H1 (cell line): ENCODE measurements at regions not wholly inside any gene's neighbourhood (a gene's known extent, or its start where the extent isn't known, plus 50 kb on each side); places are given as distances from the start of the nearest gene placed in this dataset.

Experiments
- CTCF ChIA-PET: fragments of 300-600 bp; sonication (Branson Sonifier 250); formaldehyde crosslinking; loops from one replicate; lab custom pipeline; 2021; ENCODE audit not compliant: partially characterized antibody; lab: Charles Lee
- POLR2A ChIA-PET: fragments of 300-600 bp; sonication (Branson Sonifier 250); formaldehyde crosslinking; loops from one replicate; lab custom pipeline; 2021; ENCODE audit warnings: inconsistent platforms; ENCODE audit not compliant: partially characterized antibody; lab: Charles Lee
- DNase-seq, 2 experiments: peaks; one replicate each; pipeline versions ENCODE4 v3.0.0 to v3.0.0-alpha.2; 2010 to 2022; ENCODE audit warnings: low spot score in 2 of 2, low read depth in 1 of 2, mixed read lengths in 1 of 2
- FAIRE-seq: peaks from 2 replicates; lab custom pipeline; 2011; peaks lifted over from hg19 to GRCh38; lab: Jason Lieb, UNC
- H2AFZ ChIP-seq: 2 replicates; pipeline ENCODE4 v1.8.1; 2012; ENCODE audit warnings: low read length, inconsistent platforms
- H2AK5ac ChIP-seq: 2 replicates; pipeline ENCODE4 v1.6.1; 2013; ENCODE audit warnings: low read depth, low read length
- H2BK120ac ChIP-seq: replicated peaks from 2 replicates; pipeline ENCODE3; 2013; ENCODE audit warnings: low read depth, low read length, inconsistent platforms
- H2BK12ac ChIP-seq: 2 replicates; pipeline ENCODE4 v1.6.1; 2013; ENCODE audit warnings: low read depth, low read length
- H2BK15ac ChIP-seq: 2 replicates; pipeline ENCODE4 v1.6.1; 2013; ENCODE audit warnings: low read length
- H2BK20ac ChIP-seq: 2 replicates; pipeline ENCODE4 v1.6.1; 2013; ENCODE audit warnings: low read length
- H2BK5ac ChIP-seq: 2 replicates; pipeline ENCODE4 v1.6.1; 2013; ENCODE audit warnings: low read depth, low read length
- H3K14ac ChIP-seq: 2 replicates; pipeline ENCODE4 v1.6.1; 2013; ENCODE audit warnings: inconsistent platforms; ENCODE audit not compliant: insufficient read length
- H3K18ac ChIP-seq: 2 replicates; pipeline ENCODE4 v1.6.1; 2013; ENCODE audit warnings: low read length; ENCODE audit errors: extremely low read depth
- H3K23ac ChIP-seq: 2 replicates; pipeline ENCODE4 v1.6.1; 2013; ENCODE audit warnings: inconsistent platforms; ENCODE audit not compliant: insufficient read length
- H3K23me2 ChIP-seq: 2 replicates; pipeline ENCODE4 v1.6.1; 2013; ENCODE audit warnings: low read depth, low read length
- H3K27ac ChIP-seq: 2 replicates; pipeline ENCODE4 v1.6.1; 2011; ENCODE audit warnings: low read depth, low read length, inconsistent platforms
- H3K27me3 ChIP-seq, 4 experiments: replicated peaks in 1 of 4; 1 replicate in 1 of 4; 2 replicates in 3 of 4; pipeline versions ENCODE4 v1.6.1 to v1.8.1; 2011 to 2013; ENCODE audit warnings: low read length in 3 of 4, mild to moderate bottlenecking in 3 of 4, inconsistent platforms in 2 of 4, mixed read lengths in 2 of 4, moderate library complexity in 1 of 4; ENCODE audit not compliant: control insufficient read depth in 3 of 4, insufficient read depth in 3 of 4; ENCODE audit errors: extremely low read depth in 1 of 4
- H3K36me3 ChIP-seq, 4 experiments: 2 replicates each; pipeline versions ENCODE4 v1.6.1 to v1.8.1; 2011 to 2013; ENCODE audit warnings: mild to moderate bottlenecking in 4 of 4, low read length in 3 of 4, moderate library complexity in 2 of 4, control low read depth in 1 of 4, inconsistent platforms in 1 of 4; ENCODE audit not compliant: insufficient read depth in 4 of 4, control insufficient read depth in 2 of 4
- H3K4ac ChIP-seq: replicated peaks from 2 replicates; pipeline ENCODE3; 2013; ENCODE audit warnings: low read length, low read depth, mixed read lengths, inconsistent platforms; ENCODE audit not compliant: insufficient read length
- H3K4me1 ChIP-seq, 4 experiments: replicated peaks in 1 of 4; 1 replicate in 1 of 4; 2 replicates in 3 of 4; pipeline versions ENCODE4 v1.6.1 to v1.8.1; 2011 to 2013; ENCODE audit warnings: low read length in 3 of 4, inconsistent platforms in 2 of 4, mixed read lengths in 1 of 4; ENCODE audit not compliant: insufficient read depth in 4 of 4, control insufficient read depth in 3 of 4
- H3K4me2 ChIP-seq, 2 experiments: 2 replicates each; pipeline versions ENCODE4 v1.6.1 to v1.8.1; 2011 to 2013; ENCODE audit warnings: low read depth in 2 of 2, low read length in 2 of 2, control low read depth in 1 of 2, inconsistent platforms in 1 of 2, mild to moderate bottlenecking in 1 of 2; ENCODE audit not compliant: insufficient read depth in 1 of 2
- H3K4me3 ChIP-seq, 4 experiments: fragments of 200-600, 300-600 bp in 1 of 4; sonication (generic), shearing (Covaris generic), sonication (Bioruptor Twin) in 1 of 4; 2 replicates each; pipeline versions ENCODE4 v1.5.1 to v1.8.1; 2011 to 2016; ENCODE audit warnings: low read length in 4 of 4, low read depth in 3 of 4, control low read depth in 2 of 4, inconsistent platforms in 2 of 4, mild to moderate bottlenecking in 2 of 4, mixed read lengths in 1 of 4, moderate library complexity in 1 of 4; ENCODE audit not compliant: insufficient read depth in 2 of 4; ENCODE audit errors: extremely low read depth in 1 of 4
- H3K56ac ChIP-seq: replicated peaks from 2 replicates; pipeline ENCODE3; 2013; ENCODE audit warnings: low read depth, mild to moderate bottlenecking, mixed read lengths, low read length, inconsistent platforms; ENCODE audit not compliant: insufficient read length
- H3K79me1 ChIP-seq: 2 replicates; pipeline ENCODE4 v1.6.1; 2013; ENCODE audit warnings: low read depth, low read length, control low read depth
- H3K79me2 ChIP-seq, 2 experiments: 2 replicates each; pipeline versions ENCODE4 v1.6.1 to v1.8.1; 2012 to 2013; ENCODE audit warnings: low read length in 2 of 2, mild to moderate bottlenecking in 2 of 2, inconsistent platforms in 1 of 2; ENCODE audit not compliant: insufficient read depth in 2 of 2, control insufficient read depth in 1 of 2
- H3K9ac ChIP-seq, 4 experiments: replicated peaks in 1 of 4; 1 replicate in 1 of 4; 2 replicates in 3 of 4; pipeline versions ENCODE4 v1.6.1 to v1.8.1; 2011 to 2013; ENCODE audit warnings: low read depth in 3 of 4, low read length in 3 of 4, control low read depth in 2 of 4, mild to moderate bottlenecking in 2 of 4, moderate library complexity in 2 of 4, inconsistent platforms in 1 of 4; ENCODE audit errors: extremely low read depth in 1 of 4
- H3K9me3 ChIP-seq, 2 experiments: 2 replicates each; pipeline versions ENCODE4 v1.6.1 to v1.8.1; 2012 to 2013; ENCODE audit warnings: mild to moderate bottlenecking in 2 of 2, moderate library complexity in 2 of 2, control low read depth in 1 of 2, inconsistent platforms in 1 of 2, low read depth in 1 of 2, low read length in 1 of 2, mixed read lengths in 1 of 2; ENCODE audit not compliant: insufficient read depth in 2 of 2
- H4K20me1 ChIP-seq, 2 experiments: replicated peaks in 1 of 2; 2 replicates each; pipeline versions ENCODE3 to v1.8.1; 2011 to 2013; ENCODE audit warnings: inconsistent platforms in 2 of 2, low read length in 2 of 2, mild to moderate bottlenecking in 1 of 2; ENCODE audit not compliant: insufficient read depth in 2 of 2, control insufficient read depth in 1 of 2
- H4K5ac ChIP-seq: 2 replicates; pipeline ENCODE4 v1.6.1; 2013; ENCODE audit warnings: low read length, low read depth, mixed read lengths, inconsistent platforms; ENCODE audit not compliant: insufficient read length
- H4K8ac ChIP-seq: 2 replicates; pipeline ENCODE4 v1.8.0; 2013; ENCODE audit warnings: mild to moderate bottlenecking, moderate library complexity, low read length, inconsistent platforms; ENCODE audit not compliant: insufficient read depth; ENCODE audit errors: extremely low read depth
- H4K91ac ChIP-seq: replicated peaks from 2 replicates; pipeline ENCODE3; 2013; ENCODE audit warnings: low read length, mixed read lengths, inconsistent platforms; ENCODE audit not compliant: insufficient read length
- ASH2L ChIP-seq: fragments of 200-600, 300-600 bp; sonication (generic); IDR thresholded peaks from one replicate; pipeline ENCODE4 v1.7.1; 2017; ENCODE audit warnings: low read length
- ATF2 ChIP-seq: IDR thresholded peaks from 2 replicates; pipeline ENCODE4 v1.6.1; 2012; ENCODE audit warnings: low read length, inconsistent platforms
- ATF3 ChIP-seq: IDR thresholded peaks from 2 replicates; pipeline ENCODE4 v1.6.1; 2011; ENCODE audit warnings: low read depth, mild to moderate bottlenecking, low read length; ENCODE audit not compliant: insufficient read depth
- BCL11A ChIP-seq, 2 experiments: IDR thresholded peaks; one replicate each; pipeline ENCODE4 v1.6.1; 2011; ENCODE audit warnings: low read depth in 2 of 2, low read length in 2 of 2, mild to moderate bottlenecking in 2 of 2
- CREB1 ChIP-seq: IDR thresholded peaks from 2 replicates; pipeline ENCODE4 v1.6.1; 2012; ENCODE audit warnings: inconsistent platforms
- CTBP2 ChIP-seq: IDR thresholded peaks from 2 replicates; pipeline ENCODE4 v1.7.0; 2011; ENCODE audit warnings: borderline replicate concordance, mild to moderate bottlenecking, moderate library complexity, mixed read lengths, low read length; ENCODE audit not compliant: insufficient read depth, insufficient read length
- EP300 ChIP-seq, 2 experiments: IDR thresholded peaks; 1 replicate in 1 of 2; 2 replicates in 1 of 2; pipeline ENCODE4 v1.6.1; 2011 to 2012; ENCODE audit warnings: low read depth in 2 of 2, low read length in 2 of 2, mild to moderate bottlenecking in 2 of 2, borderline replicate concordance in 1 of 2, inconsistent platforms in 1 of 2, moderate library complexity in 1 of 2
- FOSL1 ChIP-seq: IDR thresholded peaks from 2 replicates; pipeline ENCODE4 v1.6.1; 2011; ENCODE audit warnings: mild to moderate bottlenecking, low read depth, low read length, moderate library complexity; ENCODE audit not compliant: insufficient read depth
- NANOG ChIP-seq: IDR thresholded peaks from 2 replicates; pipeline ENCODE4 v1.6.1; 2011; ENCODE audit warnings: low read length, low read depth, mild to moderate bottlenecking, inconsistent platforms; ENCODE audit not compliant: insufficient read depth, poor library complexity, severe bottlenecking
- WGBS, 2 experiments: shearing (Covaris generic) in 1 of 2; methylation state at CpG; one replicate each; pipeline versions ENCODE4 v1.1.6 to v1.1.7; 2013 to 2015; ENCODE audit warnings: low lambda C conversion rate in 2 of 2, mixed read lengths in 2 of 2, inconsistent platforms in 1 of 2, low coverage in 1 of 2, missing lambda C conversion rate in 1 of 2; ENCODE audit not compliant: insufficient replicate concordance in 2 of 2, insufficient coverage in 1 of 2, insufficient read length in 1 of 2; ENCODE audit errors: extremely low coverage in 1 of 2, missing lambda C conversion rate in 1 of 2; 5-methylcytosine and 5-hydroxymethylcytosine counted together

GRCh38 chr7:63112764-63113712 lies 885.6 kb upstream of the ZNF722 start:
- CTCF ChIA-PET: no interaction called here
- no peak overlapping the region for H3K27ac ChIP-seq
- H2BK5ac ChIP-seq: no peak overlapping the region
- H3K14ac ChIP-seq: no peak overlapping the region
- no peaks in the 10 kb centered on the region for H3K23me2 ChIP-seq
- FAIRE-seq: no peak
- no peak overlapping the region for H4K8ac ChIP-seq
- no peak overlapping the region for H2BK20ac ChIP-seq
- POLR2A ChIA-PET: no interaction called here
- no peak overlapping the region for H3K18ac ChIP-seq
- no peak overlapping the region for H3K4ac ChIP-seq
- no peak overlapping the region for H2AFZ ChIP-seq
- H4K20me1 ChIP-seq: no peaks in the 10 kb centered on the region
- no peaks in the 10 kb centered on the region for H3K4me1 ChIP-seq
- DNase-seq: no peak
- H3K4me3 ChIP-seq: no peak overlapping the region
- no peak overlapping the region for H3K56ac ChIP-seq
- H3K9ac ChIP-seq: no peak overlapping the region
- H2AK5ac ChIP-seq: no peak overlapping the region
- H4K91ac ChIP-seq: no peak overlapping the region
- H2BK12ac ChIP-seq: no peak overlapping the region
- peaks cover 32 to 70% of the 10 kb centered on the region in 2 experiments; a peak in 3 of 4 replicates for H3K9me3 ChIP-seq
- peaks cover 0 to 10% (median 0%) of the 10 kb centered on the region in 4 experiments; a peak in 1 of 8 replicates for H3K36me3 ChIP-seq
- no peaks in the 10 kb centered on the region for H3K79me2 ChIP-seq
- H2BK15ac ChIP-seq: no peak overlapping the region
- no peak overlapping the region for H3K23ac ChIP-seq
- no peak overlapping the region for H3K4me2 ChIP-seq
- 93% methylated on average over 30 of the region's 36 CpGs; no CpG with 5 or more reads in 1 of the 2 experiments for WGBS, 2 experiments
- H4K5ac ChIP-seq: no peak overlapping the region
- H2BK120ac ChIP-seq: no peak overlapping the region
- no peaks in the 10 kb centered on the region for H3K79me1 ChIP-seq
- no peaks in the 10 kb centered on the region for H3K27me3 ChIP-seq
- TF ChIP-seq ATF2 (no peak), CTBP2 (no peak), ASH2L (no peak), BCL11A (IDR thresholded peaks at IDR 0.05; ENCODE audit: low read depth in 2 of 2, low read length in 2 of 2) (no peak), FOSL1 (no peak), NANOG (no peak), CREB1 (no peak), ATF3 (no peak), EP300 (IDR thresholded peaks at IDR 0.05; ENCODE audit: borderline replicate concordance in 1 of 2, low read depth in 2 of 2, low read length in 2 of 2) (no peak)
